GM18909 (cell line): ENCODE measurements at regions not wholly inside any gene's neighbourhood (a gene's known extent, or its start where the extent isn't known, plus 50 kb on each side); places are given as distances from the start of the nearest gene placed in this dataset.

Experiments
- ATAC-seq: cut with Tn5 transposase; IDR thresholded peaks from one replicate; pipeline ENCODE4 v1.9.1; 2021; ENCODE audit warnings: mild to moderate bottlenecking; ENCODE audit not compliant: unreplicated experiment, poor library complexity

DNA sequence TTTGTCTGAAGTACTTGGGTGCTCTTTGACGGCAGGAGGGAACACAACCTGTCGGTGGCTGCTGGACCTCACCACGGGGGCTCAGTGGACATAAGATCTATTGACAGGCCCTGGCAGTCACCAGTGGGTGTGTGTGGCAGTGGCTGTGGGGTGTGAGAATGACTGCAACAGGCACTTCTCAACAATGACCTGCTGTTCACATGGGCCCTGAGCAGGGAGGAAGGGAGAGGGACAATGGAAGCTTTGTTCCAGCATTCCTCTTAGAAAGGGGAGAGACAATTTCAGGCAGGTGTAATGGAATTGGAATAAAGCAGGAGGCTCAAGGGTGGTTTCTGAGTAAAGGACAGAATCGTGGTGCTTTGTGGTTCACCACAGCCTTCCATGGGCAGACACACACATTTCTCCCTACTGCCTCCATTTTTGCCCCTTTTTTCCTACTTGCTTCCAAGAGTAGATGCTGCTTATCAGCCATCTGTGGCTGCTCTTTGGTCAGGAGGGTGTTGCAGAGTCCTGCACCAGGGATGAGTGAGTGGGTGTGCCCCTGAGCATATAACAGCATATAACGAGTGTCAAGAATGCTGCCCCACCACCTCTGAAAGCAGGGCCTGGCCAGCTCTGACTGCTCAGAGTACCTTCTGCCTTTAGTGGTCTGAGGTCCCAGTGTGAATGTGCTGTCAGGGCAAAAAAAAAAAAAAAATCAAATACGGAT, 267.7 kb downstream of the RASSF9 start:
- ATAC-seq, result no peak

DNA sequence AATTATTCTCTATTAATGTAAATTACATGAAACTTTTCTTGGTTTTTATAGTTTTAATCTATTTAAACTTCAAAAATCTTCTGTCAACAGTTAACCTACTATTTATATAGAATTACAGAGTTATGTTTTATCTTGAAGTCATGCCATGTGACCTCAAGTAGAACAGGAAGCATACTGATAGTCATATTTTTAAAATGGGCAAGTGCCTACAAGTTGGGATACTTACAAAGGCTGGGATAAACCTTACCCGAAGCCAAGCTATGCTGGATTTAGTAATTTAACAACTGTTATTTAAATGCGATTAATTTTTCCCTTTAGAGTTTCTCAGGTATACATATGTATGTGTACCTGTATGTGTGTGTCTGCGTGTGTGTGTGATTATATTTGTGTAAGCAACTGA, 266.9 kb downstream of the RASSF9 start:
- no peak for ATAC-seq

DNA sequence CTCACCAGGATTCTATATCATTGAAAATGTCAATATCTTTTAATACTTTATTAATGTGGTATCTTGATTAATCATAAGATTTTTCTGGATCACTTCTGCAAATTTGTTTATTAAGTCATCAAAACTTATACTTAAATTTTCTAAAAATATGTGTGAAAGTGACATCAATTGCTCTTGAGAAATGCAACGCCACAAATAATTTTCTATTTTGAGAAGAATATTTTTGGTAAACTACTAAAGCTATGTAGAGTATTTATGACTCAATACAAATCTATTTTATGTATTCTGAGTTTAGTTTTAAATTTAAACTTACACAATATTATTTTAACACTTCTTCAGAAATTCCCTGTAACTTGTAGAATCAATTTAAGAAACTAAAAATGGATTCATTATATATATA, 263.3 kb downstream of the RASSF9 start:
- ATAC-seq, result no peak

DNA sequence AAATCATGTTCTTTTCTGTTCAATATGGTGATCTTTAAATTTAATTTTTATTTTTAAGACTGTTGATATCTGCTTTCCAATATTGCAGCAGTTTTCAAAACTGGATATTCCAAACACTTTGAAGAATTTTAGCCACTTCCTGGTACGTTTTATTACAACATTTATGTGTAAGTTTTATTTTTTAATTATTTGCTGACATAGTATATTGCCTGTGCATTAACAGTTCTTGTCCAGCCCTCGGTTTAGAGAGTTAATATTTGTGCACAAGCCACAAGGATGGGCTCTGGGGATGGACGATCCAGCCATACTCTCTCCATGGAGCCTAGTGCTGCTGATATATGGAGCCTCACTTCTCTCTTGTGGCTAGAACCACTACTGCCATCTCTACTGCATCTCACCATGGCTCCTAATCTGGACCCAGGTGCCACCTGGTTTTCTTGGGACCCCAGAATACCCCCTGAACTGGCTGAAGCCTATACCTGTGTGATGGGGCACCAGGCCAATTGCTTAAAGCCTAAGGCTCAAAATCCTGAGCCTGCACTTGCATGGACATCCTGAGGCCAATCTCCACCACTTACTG, 262.5 kb downstream of the RASSF9 start:
- ATAC-seq, result no peak

DNA sequence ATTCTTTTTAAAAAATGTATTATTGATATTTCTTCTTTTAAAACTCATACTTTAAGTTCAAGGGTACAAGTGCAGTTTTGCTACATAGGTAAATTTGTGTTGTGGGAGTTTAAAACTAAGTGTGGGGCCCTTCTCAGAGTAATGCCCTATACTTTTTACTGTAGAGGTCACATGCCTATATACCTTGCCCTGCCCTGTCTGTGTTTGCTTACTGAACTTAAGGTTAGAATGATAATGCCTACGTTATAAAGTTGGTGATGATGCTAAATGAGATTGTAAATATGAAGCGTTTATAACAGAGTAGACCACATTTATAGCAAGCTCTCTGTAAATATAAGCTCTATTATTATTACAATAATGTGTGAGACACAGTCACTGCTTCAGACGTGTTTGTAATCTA, 261.9 kb downstream of the RASSF9 start:
- no peak for ATAC-seq

DNA sequence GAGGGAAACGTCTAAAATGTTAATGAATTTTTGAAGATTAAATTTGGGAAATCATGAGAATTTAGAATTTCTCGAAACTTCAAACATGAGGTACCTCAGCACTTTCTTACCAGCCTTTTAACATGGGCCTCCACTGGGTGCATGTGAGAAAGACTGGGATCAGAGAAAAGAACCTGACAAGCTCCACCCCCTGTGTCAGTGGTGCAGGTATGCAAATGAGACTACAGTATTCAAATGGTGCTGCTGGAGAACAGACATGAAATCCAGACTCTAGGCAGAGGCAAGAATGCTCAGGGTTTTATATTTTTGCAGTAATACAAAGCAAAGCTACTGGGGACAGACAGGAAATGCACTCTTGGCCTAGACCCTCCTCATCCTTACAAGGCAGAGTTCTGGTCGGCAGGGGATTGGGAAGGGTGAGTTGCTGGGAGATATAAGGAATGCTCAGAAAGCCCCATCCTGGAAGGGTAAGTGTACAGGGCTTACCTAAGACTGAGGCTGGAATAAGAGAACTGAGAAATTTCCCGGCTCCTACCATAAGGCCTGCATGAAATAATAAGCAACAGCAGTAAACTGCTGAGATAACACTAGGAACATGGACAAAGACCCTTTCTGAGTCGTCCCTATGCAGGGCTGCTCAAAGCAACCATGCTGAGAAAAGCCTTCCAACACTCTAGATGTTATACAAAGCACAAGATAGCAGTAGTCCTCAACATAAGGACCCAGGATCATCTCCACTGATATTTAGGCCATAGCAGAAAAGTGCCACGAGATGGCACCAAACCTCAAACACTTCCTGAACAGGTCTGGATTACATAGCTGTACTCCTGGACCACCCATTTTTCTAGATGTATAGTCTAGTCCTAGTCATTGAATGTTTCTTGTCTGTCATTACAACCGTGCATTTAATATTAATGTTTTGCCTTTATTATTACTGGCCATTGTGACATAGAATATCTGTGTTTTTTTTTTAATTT, 260.8 kb downstream of the RASSF9 start:
- ATAC-seq, result peak; percentile 99

DNA sequence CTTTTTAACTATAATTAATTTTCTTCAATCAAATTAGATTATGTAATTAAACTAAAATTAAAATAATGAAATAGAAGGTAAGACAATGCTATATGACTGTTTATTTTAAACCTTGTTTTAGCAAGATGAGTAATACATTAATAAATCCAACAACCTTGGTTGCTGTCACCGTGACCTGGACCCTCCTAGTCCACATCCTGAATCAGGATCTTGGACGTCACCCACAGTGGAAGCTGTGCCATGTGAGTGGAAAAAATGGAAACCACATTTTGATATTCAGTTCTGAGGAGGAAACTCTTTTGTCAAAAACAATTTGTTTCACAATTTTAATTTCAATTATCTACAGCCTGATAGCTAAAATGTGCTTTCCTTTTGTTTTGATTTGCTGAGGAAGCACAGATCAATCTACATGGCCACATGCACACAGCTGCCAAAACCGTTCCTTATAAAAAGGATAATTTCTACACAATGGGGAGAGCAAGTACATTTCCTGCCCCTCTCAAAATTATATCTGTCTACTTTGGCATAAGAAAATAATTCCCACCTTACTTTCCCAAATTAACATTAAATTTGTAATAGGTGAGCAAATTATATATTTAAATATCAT, 255.5 kb downstream of the RASSF9 start:
- ATAC-seq, result no peak

DNA sequence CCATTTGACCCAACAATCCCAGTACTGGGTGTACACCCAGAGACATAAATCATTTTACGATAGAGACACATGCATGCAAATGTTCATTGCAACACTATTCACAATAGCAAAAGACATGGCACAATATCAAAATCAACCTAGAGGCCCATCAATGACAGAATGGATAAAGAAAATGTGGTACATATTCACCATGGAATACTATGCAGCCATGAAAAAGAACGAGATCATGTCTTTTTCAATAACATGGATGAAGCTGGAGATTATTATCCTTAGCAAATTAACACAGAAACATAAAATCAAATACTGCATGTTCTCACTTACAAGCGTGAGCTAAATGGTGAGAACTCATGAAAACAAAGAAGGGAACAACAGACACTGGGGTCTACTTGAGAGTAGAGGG, 249.1 kb downstream of the RASSF9 start:
- no peak for ATAC-seq

DNA sequence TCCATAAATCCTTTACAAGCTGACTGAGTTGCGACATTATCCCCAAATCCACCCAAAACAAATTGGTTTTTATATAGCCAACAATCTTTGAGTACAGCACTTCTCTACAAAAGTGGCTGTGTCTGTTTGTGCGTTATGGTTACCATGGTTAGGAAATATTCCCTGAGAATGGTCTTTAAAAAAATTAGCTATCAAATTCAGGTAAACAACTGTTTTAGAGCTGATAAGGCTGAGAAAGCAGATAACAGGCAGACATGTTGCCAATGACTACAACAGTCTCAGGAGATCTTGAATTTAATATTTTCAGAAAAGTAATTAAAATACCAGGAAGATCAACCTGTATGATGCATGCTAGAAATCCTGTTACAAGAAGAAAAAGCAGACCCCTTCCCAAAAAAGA, 248.0 kb downstream of the RASSF9 start:
- no peak for ATAC-seq

DNA sequence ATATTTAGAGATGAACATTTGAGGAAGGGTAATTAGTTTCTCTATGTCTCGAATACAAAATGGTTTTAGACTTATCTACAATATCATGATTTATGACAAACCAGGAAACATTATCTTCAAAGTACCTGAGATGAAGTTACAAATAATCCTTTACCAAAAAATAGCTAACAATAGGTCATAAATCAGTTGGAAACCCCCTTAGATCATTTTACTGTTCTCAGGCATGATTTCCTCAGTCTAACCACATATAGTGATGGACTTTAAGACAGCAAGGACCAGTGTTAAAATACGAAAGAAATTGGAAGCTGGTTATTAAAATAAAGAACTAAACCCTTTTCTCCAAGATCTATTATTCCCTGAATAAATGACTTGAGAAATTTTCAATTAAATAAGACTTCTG, 235.4 kb downstream of the RASSF9 start:
- no peak for ATAC-seq

DNA sequence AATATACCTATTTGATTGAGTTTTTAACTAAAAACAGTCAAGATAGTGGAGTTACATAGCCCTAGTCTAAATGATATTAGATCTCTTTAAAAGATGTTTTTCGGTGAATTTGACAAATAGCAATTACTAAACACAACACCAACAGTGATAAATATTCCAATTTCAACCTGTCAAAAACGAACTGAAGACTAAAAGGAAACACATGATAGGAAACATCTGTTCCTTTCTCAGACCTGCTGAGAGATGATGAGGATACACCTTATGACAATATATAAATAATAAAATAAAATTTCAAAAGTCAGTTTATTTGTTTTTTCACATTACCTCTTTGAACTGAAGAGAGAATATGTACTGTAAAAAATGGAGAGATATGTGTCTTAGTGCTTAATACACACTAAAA, 232.7 kb downstream of the RASSF9 start:
- no peak for ATAC-seq

DNA sequence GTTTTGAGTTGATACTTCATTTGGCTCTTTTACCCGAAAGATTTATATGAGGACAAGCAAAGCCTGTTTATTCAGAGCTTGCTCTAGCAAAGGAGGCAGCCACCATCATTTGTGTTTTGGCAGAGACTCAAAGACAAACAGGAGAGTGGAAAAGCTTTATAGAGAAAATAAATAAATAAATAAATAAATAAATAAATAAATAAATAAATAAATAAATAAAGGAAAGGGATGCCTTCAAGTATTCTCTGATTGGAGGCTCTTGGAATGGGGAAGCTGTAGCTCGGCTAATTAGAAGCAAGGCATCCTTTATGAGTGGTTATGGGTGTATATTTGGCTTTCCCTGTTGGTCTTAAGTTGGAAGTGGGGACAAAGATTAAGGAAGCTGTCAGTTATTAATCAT, 229.8 kb downstream of the RASSF9 start:
- no peak for ATAC-seq

DNA sequence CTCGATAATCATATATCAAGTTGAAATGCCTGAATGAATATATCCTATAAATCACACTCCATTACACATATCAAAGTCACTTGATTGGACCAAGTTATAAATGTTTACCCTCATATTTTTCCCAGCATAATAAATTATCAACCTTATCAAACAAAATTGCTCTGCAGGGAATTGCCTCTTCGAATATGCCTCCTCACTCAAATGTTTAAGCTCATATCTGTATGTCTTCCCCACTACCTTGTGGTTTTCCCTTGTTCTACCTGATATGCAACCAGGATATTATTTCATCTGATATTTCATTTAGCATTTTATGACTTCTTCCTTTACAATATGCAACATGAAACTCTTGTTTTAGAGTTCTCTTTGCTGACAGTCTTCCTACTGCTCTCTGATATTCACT, 226.4 kb downstream of the RASSF9 start:
- no peak for ATAC-seq

DNA sequence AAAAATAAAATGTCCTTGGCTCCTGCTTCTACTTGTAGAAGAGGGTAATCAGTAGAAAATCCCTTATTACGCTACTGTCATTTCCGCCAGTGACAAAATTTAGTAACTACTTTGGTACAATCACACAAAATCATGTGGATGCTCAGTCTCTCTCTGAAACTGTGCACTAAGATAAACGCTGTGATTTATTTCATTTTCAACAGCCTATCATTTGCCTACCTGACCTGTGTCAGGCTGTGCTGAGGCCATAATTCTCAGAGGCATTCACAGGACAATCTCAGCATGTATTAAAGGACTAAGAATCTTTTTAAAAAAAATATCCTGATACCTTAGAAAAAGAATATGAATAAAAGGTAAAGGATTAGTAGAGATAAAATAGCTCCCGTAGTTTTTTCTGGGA, 226.0 kb downstream of the RASSF9 start:
- no peak for ATAC-seq

DNA sequence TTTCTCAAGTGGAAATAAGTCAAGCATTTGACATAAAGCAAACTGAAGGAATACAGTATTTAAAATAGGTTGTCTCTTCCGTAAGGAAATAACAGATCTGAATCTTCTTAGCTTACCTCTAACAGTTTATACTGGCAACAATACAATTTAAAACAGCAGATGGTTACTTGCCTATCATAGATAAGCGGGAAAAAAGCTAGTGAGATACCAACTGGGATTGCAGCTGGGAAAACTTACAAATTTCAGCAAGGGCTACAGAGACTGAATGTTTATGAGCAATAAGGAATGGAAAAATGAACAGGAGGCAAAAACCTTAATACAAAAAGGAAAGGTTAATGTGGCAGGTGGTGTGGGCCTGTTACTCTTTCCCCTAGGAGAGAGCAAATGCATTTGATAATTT, 220.0 kb downstream of the RASSF9 start:
- no peak for ATAC-seq

DNA sequence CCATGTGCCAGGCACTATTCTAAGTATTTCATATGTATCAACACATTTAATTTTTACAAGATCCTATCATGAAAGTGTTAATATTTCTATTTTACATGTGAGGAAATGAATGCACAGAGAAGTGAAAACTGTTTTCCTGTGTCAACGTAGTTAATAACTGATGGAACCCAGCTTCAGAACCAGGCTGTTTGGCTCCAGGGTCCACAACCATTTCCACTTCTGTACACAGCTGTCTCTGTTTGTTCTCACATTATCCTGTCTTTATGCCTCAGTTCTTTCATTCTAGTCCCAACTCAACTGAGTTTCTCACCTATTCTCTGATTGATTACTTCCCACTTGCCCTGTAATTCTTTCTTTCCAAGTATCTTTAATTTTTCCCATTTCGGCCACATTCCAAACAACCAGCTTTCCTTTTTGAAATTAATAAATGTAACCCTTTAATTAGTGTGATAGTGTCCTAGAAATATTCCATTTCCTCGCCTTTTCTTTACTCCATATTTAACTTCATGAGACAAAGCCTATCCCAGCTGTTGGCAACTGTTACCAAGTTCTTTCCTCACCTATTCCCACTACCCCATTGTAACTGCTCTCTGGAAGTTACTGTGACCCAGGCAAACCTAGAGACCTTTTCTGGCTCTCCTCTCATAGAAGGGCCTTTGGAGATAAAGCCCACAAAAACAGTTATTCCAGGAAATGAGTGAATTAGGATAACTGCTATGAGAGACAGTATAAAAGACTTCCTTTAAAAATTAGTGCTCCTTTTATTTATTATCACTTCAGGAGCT, 218.7 kb downstream of the RASSF9 start:
- ATAC-seq, result no peak

DNA sequence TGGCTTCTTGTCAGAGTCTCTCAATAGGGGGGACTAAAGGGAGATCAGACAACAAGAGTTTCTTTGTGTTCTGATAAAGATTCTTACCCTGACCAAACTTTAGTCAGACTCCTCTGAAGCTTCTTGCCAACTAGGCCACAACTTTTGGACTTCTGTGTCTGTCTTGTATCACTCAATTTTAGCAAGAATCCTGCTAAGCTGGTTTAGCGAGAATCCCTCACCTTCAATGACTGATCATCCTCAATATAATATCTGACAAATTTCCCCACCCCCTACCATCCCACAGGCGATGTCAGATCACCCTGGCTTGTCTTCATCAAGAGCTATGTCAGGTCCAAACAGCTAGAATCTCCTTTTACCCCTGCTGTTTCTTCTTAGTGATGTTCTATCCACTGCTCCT, 215.2 kb downstream of the RASSF9 start:
- no peak for ATAC-seq

DNA sequence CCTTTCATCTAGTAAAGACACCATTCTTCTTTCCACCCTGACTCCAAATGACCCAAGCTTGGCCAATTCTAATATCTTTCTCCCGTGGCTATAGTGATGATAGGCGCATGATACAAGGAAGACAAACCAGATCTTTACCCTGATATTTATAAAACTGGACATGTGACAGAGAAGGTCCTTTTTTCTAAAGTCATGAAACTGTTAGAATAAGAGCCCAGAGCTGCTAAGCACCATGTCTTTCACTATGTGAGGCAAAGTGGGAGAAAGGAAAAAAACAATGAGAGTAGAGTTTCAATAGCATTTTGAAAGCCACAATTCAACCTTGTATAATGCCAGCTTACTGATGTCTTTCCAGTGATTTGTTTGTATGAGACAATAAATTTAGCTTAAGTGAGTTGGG, 212.4 kb downstream of the RASSF9 start:
- ATAC-seq, result no peak

DNA sequence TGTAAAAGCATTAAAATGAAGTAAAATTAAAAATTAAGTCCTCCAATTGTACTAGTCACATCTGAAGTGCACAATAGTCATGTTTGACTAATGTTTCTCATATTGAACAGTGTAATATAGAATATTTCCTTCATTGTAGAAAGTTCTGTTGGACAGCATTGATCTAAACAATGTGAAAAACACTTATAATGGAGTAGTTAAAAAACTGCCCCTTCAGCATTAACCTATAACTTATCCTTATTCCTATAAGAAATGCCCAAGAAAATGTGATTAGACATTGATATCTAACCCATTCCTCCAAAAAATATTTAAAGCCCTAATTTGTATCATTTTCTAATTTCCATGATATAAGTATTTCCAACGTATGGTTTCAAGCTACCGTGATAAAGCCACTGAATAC, 210.7 kb downstream of the RASSF9 start:
- no peak for ATAC-seq
